ENCODE measurements at regions not wholly inside any gene's neighbourhood (a gene's known extent, or its start where the extent isn't known, plus 50 kb on each side); places are given as distances from the start of the nearest gene placed in this dataset.

DNA sequence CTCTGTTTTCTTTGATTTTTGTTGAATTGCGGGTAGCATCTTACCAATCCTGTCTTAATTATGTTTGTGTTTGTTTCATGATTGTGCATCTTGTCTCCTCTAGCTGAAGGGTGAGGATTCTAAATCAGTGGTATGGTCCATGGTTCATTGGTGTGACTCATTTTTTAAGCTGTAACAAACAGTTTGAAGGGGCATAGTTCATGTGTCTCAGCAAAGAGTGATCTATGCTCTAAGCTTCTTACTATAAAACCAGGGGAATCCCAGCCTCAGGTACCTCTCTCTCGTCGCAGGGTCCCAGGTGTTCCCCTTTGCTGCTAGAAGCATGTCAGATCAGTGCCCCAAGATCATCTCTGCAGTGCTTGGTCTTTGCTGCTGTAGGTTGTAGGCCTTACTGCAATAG lies 100.1 kb downstream of the OTUD1 start:
- TF ChIP-seq, protein P1, sequence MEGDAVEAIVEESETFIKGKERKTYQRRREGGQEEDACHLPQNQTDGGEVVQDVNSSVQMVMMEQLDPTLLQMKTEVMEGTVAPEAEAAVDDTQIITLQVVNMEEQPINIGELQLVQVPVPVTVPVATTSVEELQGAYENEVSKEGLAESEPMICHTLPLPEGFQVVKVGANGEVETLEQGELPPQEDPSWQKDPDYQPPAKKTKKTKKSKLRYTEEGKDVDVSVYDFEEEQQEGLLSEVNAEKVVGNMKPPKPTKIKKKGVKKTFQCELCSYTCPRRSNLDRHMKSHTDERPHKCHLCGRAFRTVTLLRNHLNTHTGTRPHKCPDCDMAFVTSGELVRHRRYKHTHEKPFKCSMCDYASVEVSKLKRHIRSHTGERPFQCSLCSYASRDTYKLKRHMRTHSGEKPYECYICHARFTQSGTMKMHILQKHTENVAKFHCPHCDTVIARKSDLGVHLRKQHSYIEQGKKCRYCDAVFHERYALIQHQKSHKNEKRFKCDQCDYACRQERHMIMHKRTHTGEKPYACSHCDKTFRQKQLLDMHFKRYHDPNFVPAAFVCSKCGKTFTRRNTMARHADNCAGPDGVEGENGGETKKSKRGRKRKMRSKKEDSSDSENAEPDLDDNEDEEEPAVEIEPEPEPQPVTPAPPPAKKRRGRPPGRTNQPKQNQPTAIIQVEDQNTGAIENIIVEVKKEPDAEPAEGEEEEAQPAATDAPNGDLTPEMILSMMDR (IDR thresholded peaks at IDR 0.05; ENCODE audit: insufficient read depth, low read depth, low read length) = no peak
- no peak for TF ChIP-seq EZH2 (IDR thresholded peaks at IDR 0.05; ENCODE audit: insufficient read depth, low read length)

Data from astrocyte (in vitro differentiated cells and primary cell).